Hematopoietic multipotent progenitor cell treated with erythropoietin and hydrocortisone succinate and interleukin-3 and kit ligand, for 6 days (in vitro differentiated cells): ENCODE measurements at regions not wholly inside any gene's neighbourhood (a gene's known extent, or its start where the extent isn't known, plus 50 kb on each side); places are given as distances from the start of the nearest gene placed in this dataset.

ENCODE experiments used
- DNase-seq: peaks from one replicate; pipeline ENCODE4 v3.0.0-alpha.2; 2015

GRCh38 chr3:168273917-168274316 lies 178.2 kb upstream of the GOLIM4 start:
- DNase-seq = no peak

- no peak for DNase-seq
Observed at GRCh38 chr3:168273036-168273435, 177.3 kb upstream of the GOLIM4 start.

- DNase-seq = no peak
Observed at GRCh38 chr3:168272343-168272985, 176.7 kb upstream of the GOLIM4 start.

DNA sequence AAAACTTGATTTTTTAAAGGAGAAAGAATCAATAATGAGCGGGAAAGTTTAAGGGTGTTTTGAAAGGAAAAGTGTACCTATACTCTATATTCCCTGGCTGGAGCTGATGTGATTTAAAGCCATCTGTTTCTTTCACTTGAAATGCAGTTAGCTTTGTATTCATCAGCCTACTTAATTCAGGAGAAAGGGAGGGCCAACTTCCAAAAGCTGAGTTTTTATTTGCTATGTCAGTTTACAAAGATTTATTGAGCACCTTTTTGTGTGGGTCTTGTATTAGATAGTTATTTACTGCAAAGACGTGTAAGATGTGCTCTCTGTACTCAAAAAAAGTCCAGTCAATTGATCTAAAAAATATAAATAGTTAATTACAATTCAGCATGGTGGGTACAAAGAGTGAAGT lies 176.2 kb upstream of the GOLIM4 start:
- no peak for DNase-seq

- no peak for DNase-seq
Observed at GRCh38 chr3:168269001-168269400, 173.3 kb upstream of the GOLIM4 start.

- no peak for DNase-seq
Observed at GRCh38 chr3:168267179-168267578, 171.5 kb upstream of the GOLIM4 start.

DNA sequence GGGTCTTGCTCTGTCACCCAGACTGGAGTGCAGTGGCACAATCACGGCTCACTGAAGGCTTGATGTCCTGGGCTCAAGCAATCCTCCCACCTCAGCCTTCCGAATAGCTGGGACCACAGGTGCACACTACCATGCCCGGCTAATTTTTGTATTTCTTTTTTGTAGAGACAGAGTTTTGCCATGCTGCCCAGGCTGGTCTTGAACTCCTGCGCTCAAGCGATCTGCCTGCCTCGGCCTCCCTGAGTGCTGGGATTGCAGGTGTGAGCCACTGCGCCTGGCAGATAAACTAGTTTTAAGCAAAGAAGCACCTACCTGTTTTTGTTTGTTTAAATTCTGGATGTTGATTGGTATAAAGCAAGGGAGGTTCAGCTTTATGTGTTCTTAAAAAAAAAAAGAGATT lies 170.6 kb upstream of the GOLIM4 start:
- DNase-seq = no peak

DNA sequence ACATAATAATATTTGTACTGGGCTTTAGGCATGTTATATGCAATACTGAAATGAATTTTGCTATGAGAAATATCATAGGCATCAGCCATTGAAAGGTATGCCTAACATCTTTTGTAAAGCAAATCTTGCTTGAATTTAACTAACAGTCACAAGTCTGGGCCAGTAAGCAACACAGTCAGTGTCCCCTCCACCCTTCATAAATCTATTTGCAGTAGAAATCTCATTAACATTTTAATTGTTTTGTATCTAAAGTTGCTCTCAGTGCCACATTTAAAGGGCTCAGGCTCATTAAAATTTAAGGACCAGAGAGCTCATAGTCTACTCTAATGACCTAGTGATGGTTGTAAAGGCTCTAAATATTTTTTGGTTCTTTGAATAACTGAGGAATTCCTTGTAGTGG lies 167.2 kb upstream of the GOLIM4 start:
- DNase-seq = no peak

DNA sequence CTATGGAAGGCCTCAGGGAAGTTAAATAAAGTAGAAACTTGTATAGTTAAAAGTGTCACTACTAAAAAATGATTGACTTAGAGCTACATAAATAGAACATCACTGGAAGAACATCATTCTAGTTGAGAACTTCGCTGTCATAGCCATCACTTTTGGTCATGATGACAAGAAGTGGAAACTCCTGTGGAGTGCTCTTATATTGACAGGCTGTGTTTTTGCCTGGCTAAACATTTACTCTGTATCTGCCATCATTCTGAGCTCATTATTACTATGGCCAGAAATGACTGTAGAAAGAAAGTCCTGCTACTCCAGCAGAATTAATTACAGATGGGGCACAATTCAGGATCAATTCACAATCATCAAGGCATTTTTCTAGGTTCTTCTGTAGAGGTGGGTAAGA lies 165.1 kb upstream of the GOLIM4 start:
- no peak for DNase-seq

DNA sequence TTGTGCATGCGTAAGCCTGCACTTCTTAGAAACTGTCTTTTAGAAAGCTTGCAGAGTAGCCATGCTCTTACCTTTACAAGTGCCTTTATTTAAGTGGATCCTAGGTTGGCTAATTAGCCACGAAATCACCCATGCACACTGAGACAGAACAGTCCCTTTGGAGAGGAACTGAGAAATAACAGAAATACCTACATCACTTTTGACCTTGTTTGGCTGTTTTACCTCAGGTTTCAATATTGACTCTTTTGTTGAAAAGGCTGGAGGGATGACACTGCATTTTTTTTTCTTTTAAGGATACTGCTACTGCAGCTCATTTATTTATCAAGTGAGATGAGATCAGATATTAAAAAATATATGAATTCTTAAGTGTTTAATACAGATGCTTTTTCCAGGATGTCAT lies 155.6 kb upstream of the GOLIM4 start:
- DNase-seq = no peak

DNA sequence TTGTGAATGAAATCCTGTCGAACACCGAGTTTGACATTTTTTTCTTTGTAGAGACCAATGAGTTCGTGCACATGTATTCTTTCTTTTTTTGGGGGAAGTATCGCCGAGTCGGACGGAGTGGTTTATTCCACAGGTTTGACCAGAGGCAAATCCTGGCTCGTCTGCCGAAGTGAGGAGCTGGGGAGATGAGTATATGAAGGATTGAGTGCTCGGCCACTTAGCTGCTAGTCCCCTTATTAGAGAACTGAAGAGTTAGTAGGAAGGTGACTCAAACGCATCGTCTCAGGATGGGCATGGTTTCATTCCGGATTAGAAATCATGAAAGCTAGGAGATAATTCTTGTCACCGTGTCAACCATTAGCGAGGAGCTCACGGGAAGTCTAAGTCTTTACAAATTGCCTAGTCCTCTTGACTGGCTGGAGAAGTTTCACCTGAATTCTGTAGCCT lies 154.7 kb upstream of the GOLIM4 start:
- DNase-seq = peak; percentile 28

DNA sequence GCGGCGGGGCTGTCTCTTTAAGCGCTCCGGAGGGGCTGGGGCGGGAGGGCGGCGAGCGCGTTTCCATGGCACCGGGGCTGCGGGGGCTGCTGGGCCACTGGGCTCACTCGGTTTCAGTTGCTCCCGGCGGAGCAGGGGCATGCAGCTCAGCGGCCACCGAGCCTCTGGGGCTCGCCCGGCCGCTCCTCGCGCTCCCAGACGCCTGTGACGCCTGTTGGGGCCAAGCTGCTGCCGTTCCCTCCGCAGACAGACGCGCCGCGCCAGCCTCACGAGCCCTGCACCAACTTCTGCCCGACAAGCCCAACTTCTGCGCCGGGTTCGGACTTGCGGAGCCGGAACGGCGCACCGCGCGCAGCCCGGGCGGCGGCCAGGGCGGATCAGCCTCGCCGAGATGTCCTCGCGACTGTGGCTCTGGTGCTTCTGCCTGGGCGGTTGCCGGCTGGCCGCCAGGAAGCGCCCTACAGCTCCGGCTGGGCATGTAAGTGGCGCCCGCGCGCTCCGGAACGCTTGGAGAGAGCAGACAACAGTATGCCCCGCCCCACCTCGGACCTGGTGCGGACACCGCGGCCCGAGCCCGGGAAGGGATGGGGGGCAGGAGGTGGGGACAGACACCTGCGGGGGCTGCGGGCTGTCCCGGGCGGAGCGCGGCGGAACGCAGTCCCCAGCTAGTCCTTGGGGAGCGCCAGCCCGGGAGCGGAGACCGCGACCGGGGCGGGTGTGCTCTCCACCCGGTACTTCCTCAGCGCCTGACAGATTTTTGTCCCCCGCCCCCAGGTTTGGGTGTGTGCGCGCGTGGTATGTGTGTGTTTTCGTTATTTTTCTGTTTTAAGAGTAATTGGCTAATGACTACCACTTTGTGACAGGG lies 154.1 kb upstream of the GOLIM4 start:
- peak; percentile 89 for DNase-seq

DNA sequence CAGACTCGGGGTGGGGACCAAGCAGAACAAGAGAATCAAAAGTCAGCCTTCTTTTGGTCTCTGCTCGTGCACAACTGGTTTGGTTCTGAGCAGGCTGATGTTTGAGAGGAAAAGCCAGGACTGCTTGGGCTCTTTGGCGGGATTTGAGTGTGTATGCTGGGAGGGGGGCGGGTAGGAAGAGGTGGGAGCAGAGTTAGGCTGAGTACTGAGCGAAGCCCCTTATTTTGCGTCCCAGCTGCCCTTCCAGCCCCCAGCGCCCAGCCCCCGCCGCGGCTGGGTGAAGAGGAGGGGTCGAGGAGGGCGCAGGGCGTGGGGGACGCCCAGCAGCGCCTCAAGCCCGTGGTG lies 153.5 kb upstream of the GOLIM4 start:
- DNase-seq = no peak

- DNase-seq = peak; percentile 36
Observed at GRCh38 chr3:168248383-168249204, 152.9 kb upstream of the GOLIM4 start.

GRCh38 chr3:168241156-168241555 lies 145.4 kb upstream of the GOLIM4 start:
- no peak for DNase-seq

DNA sequence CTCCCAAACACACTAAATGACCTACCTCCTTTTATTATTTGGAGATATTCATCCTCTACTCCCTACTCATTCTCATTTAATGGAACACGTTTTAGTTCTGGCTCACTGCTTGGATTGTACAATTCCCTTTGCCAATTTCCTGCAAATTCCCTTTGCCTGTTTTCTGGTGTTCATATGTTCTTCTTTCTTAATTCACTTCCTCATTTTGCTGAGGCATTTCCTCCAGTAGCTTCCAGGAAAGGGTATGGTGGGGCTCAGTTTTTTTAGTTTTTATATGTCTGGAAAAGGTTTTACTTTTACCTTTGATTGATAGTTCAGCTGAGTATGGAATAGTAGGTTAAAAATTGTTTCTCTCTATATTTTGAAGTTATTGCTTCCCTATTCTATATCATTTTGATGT lies 143.6 kb upstream of the GOLIM4 start:
- DNase-seq = no peak

GRCh38 chr3:168233001-168233400 lies 137.3 kb upstream of the GOLIM4 start:
- DNase-seq = no peak

DNA sequence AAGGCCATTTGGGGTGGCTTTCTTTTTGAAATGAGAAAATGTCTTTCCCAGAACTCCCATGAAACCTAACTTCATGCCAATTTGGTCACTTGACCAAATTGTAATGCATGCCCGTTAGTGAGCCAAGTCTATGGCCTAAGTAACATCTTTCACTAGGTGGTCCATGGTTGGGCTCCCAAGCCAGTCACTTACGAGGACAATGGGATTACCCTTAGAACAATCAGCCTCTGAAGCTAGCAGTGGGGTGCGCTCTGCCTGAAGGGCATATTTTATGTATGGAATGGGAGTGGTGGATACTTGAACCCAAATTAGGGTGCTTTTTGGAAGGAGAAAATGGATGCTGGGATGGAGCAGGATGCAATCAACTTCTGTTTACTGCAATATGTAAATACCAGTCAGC lies 127.4 kb upstream of the GOLIM4 start:
- no peak for DNase-seq

GRCh38 chr3:168220556-168220955 lies 124.8 kb upstream of the GOLIM4 start:
- DNase-seq = no peak

DNA sequence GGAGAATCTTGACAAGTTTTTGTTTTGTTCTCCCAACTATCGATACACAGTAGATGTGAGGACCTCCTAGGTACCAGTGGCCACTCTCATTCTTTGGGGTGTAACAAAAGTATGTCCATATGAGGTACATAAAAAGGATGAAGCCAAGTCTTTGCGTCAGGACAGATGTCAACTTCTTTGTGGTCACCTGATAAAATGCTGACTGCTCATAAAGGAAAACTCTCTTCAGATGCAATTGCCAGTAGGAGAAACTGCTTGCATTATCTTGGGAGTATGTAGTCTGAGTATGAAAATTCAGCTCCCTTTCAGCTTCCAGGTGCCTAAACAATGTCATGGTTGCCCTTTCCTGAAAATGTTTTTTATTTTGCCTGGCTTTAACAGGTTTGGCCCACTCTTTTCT lies 123.8 kb upstream of the GOLIM4 start:
- no peak for DNase-seq

- no peak for DNase-seq
Observed at GRCh38 chr3:168218600-168218999, 122.9 kb upstream of the GOLIM4 start.

- DNase-seq = no peak
Observed at GRCh38 chr3:168216851-168217250, 121.1 kb upstream of the GOLIM4 start.

GRCh38 chr3:168213920-168214319 lies 118.2 kb upstream of the GOLIM4 start:
- DNase-seq = peak; percentile 13
